ENCODE measurements at regions not wholly inside any gene's neighbourhood (a gene's known extent, or its start where the extent isn't known, plus 50 kb on each side); places are given as distances from the start of the nearest gene placed in this dataset.

GRCh38 chr7:374706-375311 lies 84.8 kb downstream of the FOXL3 start:
- no peak for TF ChIP-seq POLR2A (IDR thresholded peaks at IDR 0.05)
- TF ChIP-seq, protein P1, sequence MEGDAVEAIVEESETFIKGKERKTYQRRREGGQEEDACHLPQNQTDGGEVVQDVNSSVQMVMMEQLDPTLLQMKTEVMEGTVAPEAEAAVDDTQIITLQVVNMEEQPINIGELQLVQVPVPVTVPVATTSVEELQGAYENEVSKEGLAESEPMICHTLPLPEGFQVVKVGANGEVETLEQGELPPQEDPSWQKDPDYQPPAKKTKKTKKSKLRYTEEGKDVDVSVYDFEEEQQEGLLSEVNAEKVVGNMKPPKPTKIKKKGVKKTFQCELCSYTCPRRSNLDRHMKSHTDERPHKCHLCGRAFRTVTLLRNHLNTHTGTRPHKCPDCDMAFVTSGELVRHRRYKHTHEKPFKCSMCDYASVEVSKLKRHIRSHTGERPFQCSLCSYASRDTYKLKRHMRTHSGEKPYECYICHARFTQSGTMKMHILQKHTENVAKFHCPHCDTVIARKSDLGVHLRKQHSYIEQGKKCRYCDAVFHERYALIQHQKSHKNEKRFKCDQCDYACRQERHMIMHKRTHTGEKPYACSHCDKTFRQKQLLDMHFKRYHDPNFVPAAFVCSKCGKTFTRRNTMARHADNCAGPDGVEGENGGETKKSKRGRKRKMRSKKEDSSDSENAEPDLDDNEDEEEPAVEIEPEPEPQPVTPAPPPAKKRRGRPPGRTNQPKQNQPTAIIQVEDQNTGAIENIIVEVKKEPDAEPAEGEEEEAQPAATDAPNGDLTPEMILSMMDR (IDR thresholded peaks at IDR 0.05): no peak

All from adrenal gland (tissue), 5 donors.